Right renal cortex interstitium (tissue), 3 donors: ENCODE measurements at regions not wholly inside any gene's neighbourhood (a gene's known extent, or its start where the extent isn't known, plus 50 kb on each side); places are given as distances from the start of the nearest gene placed in this dataset.
A peak's percentile ranks its signal among the peaks of the same experiment; 100 is the strongest.

Experiments used
- DNase-seq, 3 donors: peaks; one replicate each; pipeline ENCODE4 v3.0.0-alpha.2; 2013; ENCODE audit warnings: low read depth in 3 of 3, low spot score in 2 of 3

- DNase-seq = no peak
Measured at GRCh38 chr18:76647322-76647721, 152.3 kb upstream of the ZNF516 start.

- DNase-seq = no peak
Measured at GRCh38 chr18:76644580-76644979, 149.5 kb upstream of the ZNF516 start.

GRCh38 chr18:76643996-76644395 is 149.0 kb upstream of the ZNF516 start:
- DNase-seq = no peak

GRCh38 chr18:76643199-76643598 is 148.2 kb upstream of the ZNF516 start:
- no peak for DNase-seq

- DNase-seq = no peak
Measured at GRCh38 chr18:76640438-76640837, 145.4 kb upstream of the ZNF516 start.

GRCh38 chr18:76634564-76634963 is 139.5 kb upstream of the ZNF516 start:
- no peak for DNase-seq

- no peak for DNase-seq
Measured at GRCh38 chr18:76633588-76634269, 138.7 kb upstream of the ZNF516 start.

GRCh38 chr18:76627444-76627843 is 132.4 kb upstream of the ZNF516 start:
- no peak for DNase-seq

GRCh38 chr18:76626991-76627390 is 131.9 kb upstream of the ZNF516 start:
- DNase-seq = no peak

- no peak for DNase-seq
Measured at GRCh38 chr18:76622651-76623050, 127.6 kb upstream of the ZNF516 start.

- no peak for DNase-seq
Measured at GRCh38 chr18:76621782-76622495, 126.9 kb upstream of the ZNF516 start.

- DNase-seq = no peak
Measured at GRCh38 chr18:76621226-76621625, 126.2 kb upstream of the ZNF516 start.

- DNase-seq = no peak
Measured at GRCh38 chr18:76620321-76621170, 125.5 kb upstream of the ZNF516 start.

GRCh38 chr18:76619621-76620315 is 124.7 kb upstream of the ZNF516 start:
- DNase-seq = no peak

GRCh38 chr18:76619261-76619620 is 124.2 kb upstream of the ZNF516 start:
- no peak for DNase-seq

GRCh38 chr18:76618721-76619120 is 123.7 kb upstream of the ZNF516 start:
- no peak for DNase-seq

GRCh38 chr18:76616373-76616772 is 121.3 kb upstream of the ZNF516 start:
- no peak for DNase-seq

GRCh38 chr18:76615065-76615733 is 120.2 kb upstream of the ZNF516 start:
- DNase-seq = no peak

- no peak for DNase-seq
Measured at GRCh38 chr18:76613755-76614120, 118.7 kb upstream of the ZNF516 start.

GRCh38 chr18:76613053-76613754 is 118.2 kb upstream of the ZNF516 start:
- peak in 1 of 3 donors; percentile 24 for DNase-seq
